NB4 (cell line): ENCODE measurements at regions not wholly inside any gene's neighbourhood (a gene's known extent, or its start where the extent isn't known, plus 50 kb on each side); places are given as distances from the start of the nearest gene placed in this dataset.

ENCODE experiments used
- CTCF ChIP-seq: IDR thresholded peaks from one replicate; pipeline ENCODE4 v1.5.1; 2012; ENCODE audit warnings: low read depth, low read length
- POLR2A ChIP-seq: IDR thresholded peaks from 2 replicates; pipeline ENCODE4 v1.6.1; 2011; ENCODE audit warnings: mild to moderate bottlenecking; ENCODE audit not compliant: insufficient read length; ENCODE audit errors: extremely low read depth
- TF ChIP-seq, protein P1 (sequence below): IDR thresholded peaks from 2 replicates; pipeline ENCODE4 v1.6.1; 2011; ENCODE audit warnings: low read depth, low read length

- TF ChIP-seq CTCF (no peak), POLR2A (no peak)
- TF ChIP-seq, protein P1, sequence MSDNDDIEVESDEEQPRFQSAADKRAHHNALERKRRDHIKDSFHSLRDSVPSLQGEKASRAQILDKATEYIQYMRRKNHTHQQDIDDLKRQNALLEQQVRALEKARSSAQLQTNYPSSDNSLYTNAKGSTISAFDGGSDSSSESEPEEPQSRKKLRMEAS = no peak
Observed at GRCh38 chr11:109121173-109121932, 300.6 kb upstream of the C11orf87 start.
